ENCODE measurements at regions not wholly inside any gene's neighbourhood (a gene's known extent, or its start where the extent isn't known, plus 50 kb on each side); places are given as distances from the start of the nearest gene placed in this dataset.

DNA sequence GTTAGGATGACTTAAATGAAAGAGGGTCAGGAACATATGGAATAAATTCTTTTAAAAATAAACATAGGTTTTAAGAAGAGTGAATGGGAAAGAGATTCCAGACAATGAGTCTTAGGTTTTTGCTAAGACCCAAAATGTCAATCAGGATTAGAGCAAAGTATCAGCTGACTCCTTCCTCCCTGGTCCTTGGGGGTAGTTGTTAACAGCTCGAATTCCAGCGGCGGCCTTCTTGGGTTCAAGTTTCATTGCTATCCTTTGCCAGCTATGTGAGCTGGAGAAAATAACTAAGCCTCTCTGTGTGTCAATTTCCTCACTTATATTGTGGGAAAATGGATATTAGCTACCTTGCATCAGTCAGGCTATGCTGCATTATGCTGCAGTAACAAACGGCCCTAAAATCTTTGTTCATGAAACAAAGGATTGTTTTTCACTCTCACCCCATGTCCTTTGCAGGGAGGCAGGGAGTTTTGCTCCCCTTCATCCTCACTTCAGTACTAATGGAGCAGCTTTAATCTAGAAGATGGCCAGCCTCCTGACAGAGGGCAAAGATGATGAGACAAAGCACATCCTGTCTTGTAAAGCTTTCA lies 83.8 kb upstream of the RFLNA start (continued):
- TF ChIP-seq POLR2A (IDR thresholded peaks at IDR 0.05; ENCODE audit: control extremely low read depth in 1 of 2, low read depth in 2 of 2, low read length in 2 of 2), result no peak
- no peak for TF ChIP-seq CEBPB (IDR thresholded peaks at IDR 0.05; ENCODE audit: low read depth, low read length)
- TF ChIP-seq, protein P1, sequence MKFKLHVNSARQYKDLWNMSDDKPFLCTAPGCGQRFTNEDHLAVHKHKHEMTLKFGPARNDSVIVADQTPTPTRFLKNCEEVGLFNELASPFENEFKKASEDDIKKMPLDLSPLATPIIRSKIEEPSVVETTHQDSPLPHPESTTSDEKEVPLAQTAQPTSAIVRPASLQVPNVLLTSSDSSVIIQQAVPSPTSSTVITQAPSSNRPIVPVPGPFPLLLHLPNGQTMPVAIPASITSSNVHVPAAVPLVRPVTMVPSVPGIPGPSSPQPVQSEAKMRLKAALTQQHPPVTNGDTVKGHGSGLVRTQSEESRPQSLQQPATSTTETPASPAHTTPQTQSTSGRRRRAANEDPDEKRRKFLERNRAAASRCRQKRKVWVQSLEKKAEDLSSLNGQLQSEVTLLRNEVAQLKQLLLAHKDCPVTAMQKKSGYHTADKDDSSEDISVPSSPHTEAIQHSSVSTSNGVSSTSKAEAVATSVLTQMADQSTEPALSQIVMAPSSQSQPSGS (IDR thresholded peaks at IDR 0.05; ENCODE audit: low read length), result no peak
- no peak for TF ChIP-seq RAD21 (IDR thresholded peaks at IDR 0.05 in 1 of 2, conservative IDR thresholded peaks at IDR 0.05 in 1 of 2; ENCODE audit: low read depth in 2 of 2, low read length in 2 of 2)
- TF ChIP-seq KDM1A (IDR thresholded peaks at IDR 0.05; ENCODE audit: borderline replicate concordance, low read length), result no peak
